Ovary (tissue), 7 donors: ENCODE measurements at regions not wholly inside any gene's neighbourhood (a gene's known extent, or its start where the extent isn't known, plus 50 kb on each side); places are given as distances from the start of the nearest gene placed in this dataset.

Source experiments
- DNase-seq, 5 donors: peaks; one replicate each; pipeline ENCODE4 v3.0.0-alpha.2; 2019 to 2020
- H3K27ac ChIP-seq, 2 donors: fragments of 200-600 bp; one replicate each; pipeline versions ENCODE4 v1.5.1 to v1.8.0; 2019 to 2022
- H3K27me3 ChIP-seq: fragments of 200-600 bp; one replicate; pipeline ENCODE4 v1.8.0; 2022
- H3K36me3 ChIP-seq: fragments of 200-600 bp; sonication (generic); one replicate; pipeline ENCODE4 v1.5.1; 2019
- H3K4me1 ChIP-seq: one replicate; pipeline ENCODE4 v1.8.1; 2013; ENCODE audit warnings: mild to moderate bottlenecking, moderate library complexity; ENCODE audit not compliant: insufficient read depth
- H3K4me3 ChIP-seq: fragments of 200-600 bp; sonication (generic); one replicate; pipeline ENCODE4 v1.5.1; 2017
- H3K9me3 ChIP-seq, 2 donors: fragments of 200-600 bp in 1 of 2; sonication (generic) in 1 of 2; one replicate each; pipeline versions ENCODE4 v1.5.1 to v1.8.1; 2013 to 2019; ENCODE audit warnings: mild to moderate bottlenecking in 1 of 2, moderate library complexity in 1 of 2
- EP300 ChIP-seq: sonication (generic); formaldehyde crosslinking; IDR thresholded peaks from one replicate; pipeline ENCODE4 v1.6.1; 2017; ENCODE audit warnings: antibody characterized with exemption
- POLR2A ChIP-seq: fragments of 450-650 bp; IDR thresholded peaks from one replicate; pipeline ENCODE4 v1.6.1; 2017; ENCODE audit warnings: antibody characterized with exemption, mild to moderate bottlenecking, moderate library complexity
- WGBS, 3 donors: extraction: QIAGEN DNeasy Blood & Tissue Kit in 1 of 3; methylation state at CpG; one replicate each; pipeline versions ENCODE4 v1.1.5 to v1.1.7; 2013 to 2017; 5-methylcytosine and 5-hydroxymethylcytosine counted together
- intact Hi-C, 4 donors: fragments of 100-400 bp; cut with DNase I; formaldehyde crosslinking; loops; one replicate each; pipeline versions ENCODE4 v1.11.0 to v1.15.1; 2022 to 2023
- TF ChIP-seq, protein P1 (sequence below), 3 donors: fragments of 450-650 bp in 2 of 3; fragments of 200-600 bp in 1 of 3; IDR thresholded peaks; one replicate each; pipeline versions ENCODE4 v1.5.1 to v1.8.0; 2016 to 2022; ENCODE audit warnings: antibody characterized with exemption in 3 of 3, mild to moderate bottlenecking in 1 of 3
- donor health status: DM: no; HTN: no; CAD: no; lungs with moderate emphysema.
- donor health status: DM: no; HTN: no; CAD: no.
- donor health status: Bipolar disorder and iron deficiency.
- donor health status: DM: no; HTN: no; CAD: no.
- donor health status: DM: yes; HTN: yes; CAD: no.

DNA sequence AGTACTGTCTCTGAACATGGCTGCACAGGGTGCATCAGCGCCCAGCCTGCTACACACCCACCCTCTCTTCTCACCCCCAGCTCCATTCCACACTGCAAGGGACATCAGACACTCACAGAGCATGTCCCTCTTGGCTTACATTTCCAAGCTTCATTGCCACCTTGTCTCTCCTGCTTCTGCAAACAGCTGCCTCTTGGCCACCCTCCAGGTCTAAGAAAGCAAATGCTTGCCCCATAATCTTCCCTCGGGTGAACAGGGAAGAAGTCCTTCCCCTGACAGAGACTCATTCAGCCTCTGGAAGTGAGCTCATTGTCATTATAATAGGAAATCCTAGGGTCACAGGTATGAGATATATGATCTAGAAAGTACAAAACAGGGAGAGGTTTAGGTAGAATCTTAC is 505.2 kb downstream of the RMST start:
- H3K27ac ChIP-seq: no peak overlapping the region
- TF ChIP-seq EP300 (no peak), POLR2A (no peak)
- TF ChIP-seq, protein P1, sequence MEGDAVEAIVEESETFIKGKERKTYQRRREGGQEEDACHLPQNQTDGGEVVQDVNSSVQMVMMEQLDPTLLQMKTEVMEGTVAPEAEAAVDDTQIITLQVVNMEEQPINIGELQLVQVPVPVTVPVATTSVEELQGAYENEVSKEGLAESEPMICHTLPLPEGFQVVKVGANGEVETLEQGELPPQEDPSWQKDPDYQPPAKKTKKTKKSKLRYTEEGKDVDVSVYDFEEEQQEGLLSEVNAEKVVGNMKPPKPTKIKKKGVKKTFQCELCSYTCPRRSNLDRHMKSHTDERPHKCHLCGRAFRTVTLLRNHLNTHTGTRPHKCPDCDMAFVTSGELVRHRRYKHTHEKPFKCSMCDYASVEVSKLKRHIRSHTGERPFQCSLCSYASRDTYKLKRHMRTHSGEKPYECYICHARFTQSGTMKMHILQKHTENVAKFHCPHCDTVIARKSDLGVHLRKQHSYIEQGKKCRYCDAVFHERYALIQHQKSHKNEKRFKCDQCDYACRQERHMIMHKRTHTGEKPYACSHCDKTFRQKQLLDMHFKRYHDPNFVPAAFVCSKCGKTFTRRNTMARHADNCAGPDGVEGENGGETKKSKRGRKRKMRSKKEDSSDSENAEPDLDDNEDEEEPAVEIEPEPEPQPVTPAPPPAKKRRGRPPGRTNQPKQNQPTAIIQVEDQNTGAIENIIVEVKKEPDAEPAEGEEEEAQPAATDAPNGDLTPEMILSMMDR (IDR thresholded peaks at IDR 0.05): no peak
- DNase-seq: no peak
- H3K36me3 ChIP-seq: no peaks in the 10 kb centered on the region
- H3K4me3 ChIP-seq: no peak overlapping the region
- no peaks in the 10 kb centered on the region for H3K27me3 ChIP-seq
- intact Hi-C loops: no loop called here
- no peaks in the 10 kb centered on the region for H3K4me1 ChIP-seq
- WGBS, 3 donors: 50 to 65% (median 51%) methylated on average over 2 of the region's 2 CpGs
- H3K9me3 ChIP-seq: no peaks in the 10 kb centered on the region

DNA sequence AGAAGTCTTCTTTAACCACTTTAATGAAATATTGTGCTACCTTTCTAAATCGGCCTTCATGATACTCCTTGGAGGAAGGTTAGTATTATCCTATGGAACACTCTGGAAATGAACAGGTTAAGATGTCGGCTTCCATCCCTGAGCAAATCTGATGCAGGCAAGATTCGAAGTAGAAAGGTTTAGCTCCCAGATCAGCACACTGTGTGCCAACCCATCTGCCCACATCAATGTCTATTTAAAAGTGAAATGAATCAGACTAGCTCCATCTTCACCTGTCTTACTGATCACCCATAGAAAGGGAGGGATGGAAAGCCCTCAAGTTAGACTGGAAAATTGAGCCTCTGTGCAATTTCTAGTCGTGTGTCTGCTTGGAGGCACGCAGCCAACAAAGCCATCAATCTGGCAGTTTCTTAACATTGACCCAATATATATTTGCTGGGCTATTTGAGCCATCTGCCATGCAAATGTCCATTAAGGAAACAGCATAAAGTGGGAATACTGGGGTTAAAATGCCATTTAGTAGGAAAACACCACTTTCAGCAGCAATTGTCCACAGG is 506.1 kb downstream of the RMST start:
- no peak overlapping the region for H3K4me3 ChIP-seq
- WGBS, 3 donors: 48 to 64% (median 57%) methylated on average over 5 of the region's 5 CpGs
- intact Hi-C loops: no loop called here

DNA sequence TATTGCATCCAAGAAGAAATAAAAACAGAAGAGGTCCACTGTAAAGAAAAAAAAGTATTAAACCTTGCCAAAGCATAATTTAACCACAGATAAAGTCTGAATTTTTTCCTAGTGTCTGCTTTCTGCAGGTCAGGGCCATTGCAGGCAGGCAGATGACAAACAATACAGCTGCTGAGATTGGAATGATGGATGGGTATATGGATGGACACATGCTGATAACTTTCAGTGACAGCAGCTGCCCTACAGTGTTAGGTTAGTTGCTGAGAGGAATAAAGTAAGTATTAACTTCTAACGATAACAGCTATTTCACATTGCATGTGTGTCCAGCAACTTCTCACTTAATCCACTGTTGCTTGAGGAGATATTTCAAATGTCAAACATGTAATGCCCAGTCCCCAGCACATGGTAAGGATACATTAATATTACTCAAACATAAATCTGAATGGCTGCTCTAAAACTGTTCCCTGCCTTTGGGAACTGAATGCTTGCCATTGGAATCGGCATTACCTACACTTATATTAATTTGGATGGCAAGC is 515.3 kb downstream of the RMST start:
- no peak overlapping the region for H3K27ac ChIP-seq
- 36 to 45% (median 39%) methylated on average over 2 of the region's 2 CpGs for WGBS, 3 donors
- no peak for TF ChIP-seq EP300

More for the DNA sequence above, 506.1 kb downstream of the RMST start:
- no peak overlapping the region for H3K27ac ChIP-seq
- TF ChIP-seq EP300 (no peak), POLR2A (no peak)
- TF ChIP-seq, protein P1 (IDR thresholded peaks at IDR 0.05): no peak
- H3K4me1 ChIP-seq: no peaks in the 10 kb centered on the region
- DNase-seq: no peak
- H3K27me3 ChIP-seq: no peaks in the 10 kb centered on the region
- no peaks in the 10 kb centered on the region for H3K9me3 ChIP-seq
- H3K36me3 ChIP-seq: no peaks in the 10 kb centered on the region

DNA sequence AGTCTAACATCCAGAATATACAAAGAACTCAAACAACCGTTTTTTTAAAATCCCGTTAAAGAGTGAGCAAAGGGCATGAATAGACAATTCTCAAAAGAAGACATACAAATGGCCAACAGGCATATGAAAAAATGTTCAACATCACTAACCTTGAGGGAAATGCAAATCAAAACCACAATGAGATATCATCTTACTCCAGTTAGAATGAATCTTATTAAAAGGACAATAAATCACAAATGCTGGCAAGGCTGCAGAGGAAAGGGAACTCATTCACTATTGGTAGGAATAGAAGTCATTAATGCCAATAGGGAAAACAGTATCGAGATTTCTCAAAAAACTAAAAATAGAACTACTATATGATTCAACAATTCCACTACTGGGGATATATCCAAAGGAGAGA is 520.1 kb downstream of the RMST start:
- intact Hi-C loops: no loop called here
- TF ChIP-seq POLR2A (no peak), EP300 (no peak)
- TF ChIP-seq, protein P1 (IDR thresholded peaks at IDR 0.05): no peak
- WGBS, 3 donors: 84 to 88% (median 85%) methylated on average over 3 of the region's 3 CpGs
- H3K27me3 ChIP-seq: no peaks in the 10 kb centered on the region
- no peak for DNase-seq
- no peak overlapping the region for H3K4me3 ChIP-seq
- no peaks in the 10 kb centered on the region for H3K36me3 ChIP-seq
- no peaks in the 10 kb centered on the region for H3K9me3 ChIP-seq
- no peaks in the 10 kb centered on the region for H3K4me1 ChIP-seq
- H3K27ac ChIP-seq: no peak overlapping the region

More for the DNA sequence above, 515.3 kb downstream of the RMST start:
- no peaks in the 10 kb centered on the region for H3K36me3 ChIP-seq
- intact Hi-C loops: no loop called here
- no peaks in the 10 kb centered on the region for H3K4me1 ChIP-seq
- no peak for DNase-seq
- no peak overlapping the region for H3K4me3 ChIP-seq
- no peaks in the 10 kb centered on the region for H3K9me3 ChIP-seq
- H3K27me3 ChIP-seq: no peaks in the 10 kb centered on the region

DNA sequence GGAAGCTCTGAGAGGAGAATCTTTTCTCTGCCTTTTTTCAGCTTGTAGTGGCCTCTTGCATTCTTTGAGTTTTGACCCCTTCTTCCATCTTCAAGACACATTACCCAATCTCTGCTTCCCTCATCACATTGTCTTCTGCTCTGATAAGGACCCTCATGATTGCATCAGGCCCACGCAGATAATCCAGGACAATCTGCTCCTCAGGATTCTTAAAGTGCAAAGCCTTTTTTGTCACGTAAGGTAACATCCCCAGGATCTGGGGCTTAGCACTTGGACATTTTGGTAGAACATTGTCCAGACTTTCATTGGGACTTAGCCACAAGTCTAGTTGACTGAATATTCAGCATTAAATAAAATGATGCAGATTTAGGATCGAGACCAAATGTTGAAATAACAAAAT is 521.2 kb downstream of the RMST start:
- no peaks in the 10 kb centered on the region for H3K9me3 ChIP-seq
- no peaks in the 10 kb centered on the region for H3K36me3 ChIP-seq
- intact Hi-C loops: no loop called here
- H3K4me3 ChIP-seq: no peak overlapping the region
- no peak for DNase-seq
- no peaks in the 10 kb centered on the region for H3K27me3 ChIP-seq
- no peaks in the 10 kb centered on the region for H3K4me1 ChIP-seq
- TF ChIP-seq POLR2A (no peak), EP300 (no peak)
- TF ChIP-seq, protein P1 (IDR thresholded peaks at IDR 0.05): no peak
- WGBS, 3 donors: 75 to 79% (median 78%) methylated on average over 3 of the region's 3 CpGs
- H3K27ac ChIP-seq: no peak overlapping the region
